ENCODE measurements at regions not wholly inside any gene's neighbourhood (a gene's known extent, or its start where the extent isn't known, plus 50 kb on each side); places are given as distances from the start of the nearest gene placed in this dataset.

DNA sequence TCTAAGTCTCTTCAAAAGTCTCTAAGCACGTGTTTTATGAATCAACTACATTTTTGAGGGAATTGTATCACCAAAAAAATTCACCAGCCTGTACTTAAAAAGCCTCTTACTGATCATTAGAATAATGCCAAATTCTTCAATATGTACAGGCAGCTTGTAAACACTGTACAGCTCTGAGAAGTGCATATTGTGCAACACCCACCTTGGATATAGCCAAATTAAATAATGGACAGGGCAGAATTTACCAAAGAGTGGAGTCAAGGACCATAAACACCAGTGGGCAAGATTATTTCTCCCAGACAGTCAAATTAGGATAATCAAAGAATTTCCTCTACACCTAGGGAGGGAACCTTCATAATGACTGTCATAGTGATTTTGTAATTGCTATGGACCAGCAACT, 338.2 kb downstream of the NR4A2 start:
- TF ChIP-seq, protein P1, sequence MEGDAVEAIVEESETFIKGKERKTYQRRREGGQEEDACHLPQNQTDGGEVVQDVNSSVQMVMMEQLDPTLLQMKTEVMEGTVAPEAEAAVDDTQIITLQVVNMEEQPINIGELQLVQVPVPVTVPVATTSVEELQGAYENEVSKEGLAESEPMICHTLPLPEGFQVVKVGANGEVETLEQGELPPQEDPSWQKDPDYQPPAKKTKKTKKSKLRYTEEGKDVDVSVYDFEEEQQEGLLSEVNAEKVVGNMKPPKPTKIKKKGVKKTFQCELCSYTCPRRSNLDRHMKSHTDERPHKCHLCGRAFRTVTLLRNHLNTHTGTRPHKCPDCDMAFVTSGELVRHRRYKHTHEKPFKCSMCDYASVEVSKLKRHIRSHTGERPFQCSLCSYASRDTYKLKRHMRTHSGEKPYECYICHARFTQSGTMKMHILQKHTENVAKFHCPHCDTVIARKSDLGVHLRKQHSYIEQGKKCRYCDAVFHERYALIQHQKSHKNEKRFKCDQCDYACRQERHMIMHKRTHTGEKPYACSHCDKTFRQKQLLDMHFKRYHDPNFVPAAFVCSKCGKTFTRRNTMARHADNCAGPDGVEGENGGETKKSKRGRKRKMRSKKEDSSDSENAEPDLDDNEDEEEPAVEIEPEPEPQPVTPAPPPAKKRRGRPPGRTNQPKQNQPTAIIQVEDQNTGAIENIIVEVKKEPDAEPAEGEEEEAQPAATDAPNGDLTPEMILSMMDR (IDR thresholded peaks at IDR 0.05; ENCODE audit: low read depth, low read length): no peak
- TF ChIP-seq EZH2phosphoT487 (IDR thresholded peaks at IDR 0.05; ENCODE audit: low read depth): no peak
